NCI-H524 treated with DMSO at 0.1 percent for 48 hours (cell line): ENCODE measurements at regions not wholly inside any gene's neighbourhood (a gene's known extent, or its start where the extent isn't known, plus 50 kb on each side); places are given as distances from the start of the nearest gene placed in this dataset.

ENCODE experiments used
- DNase-seq: peaks from one replicate; lab custom pipeline; 2025; lab: John Stamatoyannopoulos, UW

- DNase-seq: no peak
These were observed 304.0 kb downstream of the MBD2 start for GRCh38 chr18:53920312-53921075.

- no peak for DNase-seq
These were observed 306.4 kb downstream of the MBD2 start for GRCh38 chr18:53918091-53918490.

- no peak for DNase-seq
These were observed 313.3 kb downstream of the MBD2 start for GRCh38 chr18:53911200-53911599.

GRCh38 chr18:53909668-53910067 is 314.8 kb downstream of the MBD2 start:
- DNase-seq: no peak

GRCh38 chr18:53907921-53908320 is 316.5 kb downstream of the MBD2 start:
- no peak for DNase-seq

GRCh38 chr18:53906681-53907080 is 317.8 kb downstream of the MBD2 start:
- DNase-seq: no peak

GRCh38 chr18:53894675-53895442 is 329.6 kb downstream of the MBD2 start:
- DNase-seq: no peak

GRCh38 chr18:53887447-53887846 is 337.0 kb downstream of the MBD2 start:
- DNase-seq: no peak

- no peak for DNase-seq
These were observed 338.4 kb downstream of the MBD2 start for GRCh38 chr18:53886058-53886457.

GRCh38 chr18:53883771-53884170 is 340.7 kb downstream of the MBD2 start:
- DNase-seq: no peak

- no peak for DNase-seq
These were observed 350.4 kb downstream of the MBD2 start for GRCh38 chr18:53874103-53874502.

GRCh38 chr18:53864770-53865169 is 359.7 kb downstream of the MBD2 start:
- no peak for DNase-seq

GRCh38 chr18:53862921-53863320 is 361.5 kb downstream of the MBD2 start:
- no peak for DNase-seq

GRCh38 chr18:53861185-53861584 is 363.3 kb downstream of the MBD2 start:
- no peak for DNase-seq

- DNase-seq: no peak
These were observed 364.7 kb downstream of the MBD2 start for GRCh38 chr18:53859764-53860163.

GRCh38 chr18:53850902-53851301 is 373.6 kb downstream of the MBD2 start:
- DNase-seq: peak; percentile 18

- DNase-seq: no peak
These were observed 380.7 kb downstream of the MBD2 start for GRCh38 chr18:53843763-53844162.

- no peak for DNase-seq
These were observed 381.2 kb downstream of the MBD2 start for GRCh38 chr18:53843113-53843760.

GRCh38 chr18:53838746-53839145 is 385.7 kb downstream of the MBD2 start:
- no peak for DNase-seq

GRCh38 chr18:53821141-53821540 is 403.3 kb downstream of the MBD2 start:
- DNase-seq: peak; percentile 40

- no peak for DNase-seq
These were observed 404.8 kb downstream of the MBD2 start for GRCh38 chr18:53819671-53820070.

GRCh38 chr18:53819174-53819573 is 405.3 kb downstream of the MBD2 start:
- no peak for DNase-seq
